ENCODE measurements at regions not wholly inside any gene's neighbourhood (a gene's known extent, or its start where the extent isn't known, plus 50 kb on each side); places are given as distances from the start of the nearest gene placed in this dataset.
"Not testable (repeated sequence)": the region's sequence is repeated elsewhere in the genome, so short reads cannot be mapped to it uniquely, and the experiment has no call there.

DNA sequence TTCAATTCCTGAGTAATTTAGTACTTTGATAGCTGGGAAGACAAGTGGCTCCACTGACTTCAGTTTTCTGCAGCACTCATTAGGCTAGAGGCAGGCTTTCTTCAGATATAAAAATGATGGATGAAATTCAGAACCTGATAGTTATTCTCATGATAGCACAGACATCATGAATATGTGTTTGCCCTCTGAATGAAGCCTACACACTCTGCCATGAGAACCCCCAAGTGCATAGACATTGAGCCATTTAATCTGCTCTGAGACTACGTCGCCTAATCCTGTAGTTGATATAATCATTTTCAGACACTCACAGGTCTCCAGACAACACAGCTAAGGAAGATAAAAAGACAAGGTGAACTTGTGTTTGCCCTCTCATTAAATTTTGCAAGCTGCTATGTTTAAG is 566.1 kb downstream of the AMY1C start:
- H3K4me3 ChIP-seq: no peak overlapping the region
- H3K27me3 ChIP-seq: no peaks in the 10 kb centered on the region
- H3K4me1 ChIP-seq (ENCODE audit: low read depth): peaks cover 6% of the 10 kb centered on the region
- no peak overlapping the region for H3K27ac ChIP-seq
- no peaks in the 10 kb centered on the region for H3K9me3 ChIP-seq (ENCODE audit: low read depth)
- DNase-seq (ENCODE audit: low read depth in 1 of 2, low spot score in 1 of 2): no peak
- TF ChIP-seq, protein P1, sequence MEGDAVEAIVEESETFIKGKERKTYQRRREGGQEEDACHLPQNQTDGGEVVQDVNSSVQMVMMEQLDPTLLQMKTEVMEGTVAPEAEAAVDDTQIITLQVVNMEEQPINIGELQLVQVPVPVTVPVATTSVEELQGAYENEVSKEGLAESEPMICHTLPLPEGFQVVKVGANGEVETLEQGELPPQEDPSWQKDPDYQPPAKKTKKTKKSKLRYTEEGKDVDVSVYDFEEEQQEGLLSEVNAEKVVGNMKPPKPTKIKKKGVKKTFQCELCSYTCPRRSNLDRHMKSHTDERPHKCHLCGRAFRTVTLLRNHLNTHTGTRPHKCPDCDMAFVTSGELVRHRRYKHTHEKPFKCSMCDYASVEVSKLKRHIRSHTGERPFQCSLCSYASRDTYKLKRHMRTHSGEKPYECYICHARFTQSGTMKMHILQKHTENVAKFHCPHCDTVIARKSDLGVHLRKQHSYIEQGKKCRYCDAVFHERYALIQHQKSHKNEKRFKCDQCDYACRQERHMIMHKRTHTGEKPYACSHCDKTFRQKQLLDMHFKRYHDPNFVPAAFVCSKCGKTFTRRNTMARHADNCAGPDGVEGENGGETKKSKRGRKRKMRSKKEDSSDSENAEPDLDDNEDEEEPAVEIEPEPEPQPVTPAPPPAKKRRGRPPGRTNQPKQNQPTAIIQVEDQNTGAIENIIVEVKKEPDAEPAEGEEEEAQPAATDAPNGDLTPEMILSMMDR (IDR thresholded peaks at IDR 0.05; ENCODE audit: low read depth, low read length): no peak
- H3K36me3 ChIP-seq: no peaks in the 10 kb centered on the region

DNA sequence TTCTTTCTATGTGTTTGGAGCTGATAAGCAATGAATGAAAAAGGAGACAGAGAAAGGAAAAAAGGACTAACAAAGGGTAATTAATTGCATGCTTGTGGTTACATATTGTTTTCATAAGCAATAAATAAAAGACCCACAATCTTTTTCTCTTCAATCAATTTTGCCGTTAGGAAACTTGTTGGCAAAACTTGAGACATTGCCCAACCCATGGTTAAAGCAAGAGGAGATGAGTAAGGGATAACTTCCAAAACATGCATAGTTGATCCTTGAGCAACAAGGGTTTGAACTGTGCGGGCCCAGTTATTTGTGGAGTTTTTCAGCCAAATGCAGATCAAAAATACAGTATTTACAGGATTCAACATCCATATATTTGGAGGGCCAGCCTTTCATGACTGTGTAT is 572.4 kb downstream of the AMY1C start:
- TF ChIP-seq, protein P1 (IDR thresholded peaks at IDR 0.05; ENCODE audit: low read depth, low read length): no peak
- no peaks in the 10 kb centered on the region for H3K4me1 ChIP-seq (ENCODE audit: low read depth)
- H3K4me3 ChIP-seq: no peak overlapping the region
- no peaks in the 10 kb centered on the region for H3K27me3 ChIP-seq
- no peak for DNase-seq (ENCODE audit: low read depth in 1 of 2, low spot score in 1 of 2)
- no peaks in the 10 kb centered on the region for H3K36me3 ChIP-seq
- H3K9me3 ChIP-seq (ENCODE audit: low read depth): no peaks in the 10 kb centered on the region
- H3K27ac ChIP-seq: no peak overlapping the region

DNA sequence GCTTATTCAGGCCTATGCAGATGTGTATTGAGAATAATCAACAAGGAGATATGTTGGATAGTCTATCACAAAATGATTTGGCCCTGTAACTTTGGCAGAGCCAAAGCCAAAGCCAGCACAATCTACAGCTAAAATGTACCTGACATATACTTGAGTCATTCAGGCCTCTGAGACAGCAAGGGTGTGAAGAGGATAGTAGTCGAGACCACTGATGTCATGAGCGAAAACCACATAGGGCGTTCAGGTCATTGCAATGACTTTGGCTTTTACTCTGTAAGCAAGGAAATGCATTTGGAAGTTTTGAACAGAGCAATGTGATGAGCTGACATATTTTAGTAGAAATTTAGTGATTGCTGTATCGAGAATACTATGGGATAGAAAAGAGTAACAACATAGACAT is 579.6 kb downstream of the AMY1C start:
- Histone ChIP-seq H3K9me3 (ENCODE audit: low read depth) (no peaks in the 10 kb centered on the region), H3K4me1 (ENCODE audit: low read depth) (no peaks in the 10 kb centered on the region), H3K36me3 (no peaks in the 10 kb centered on the region), H3K27ac (no peak overlapping the region), H3K4me3 (no peak overlapping the region), H3K27me3 (no peaks in the 10 kb centered on the region)
- TF ChIP-seq, protein P1 (IDR thresholded peaks at IDR 0.05; ENCODE audit: low read depth, low read length): no peak
- DNase-seq (ENCODE audit: low read depth in 1 of 2, low spot score in 1 of 2): no peak

DNA sequence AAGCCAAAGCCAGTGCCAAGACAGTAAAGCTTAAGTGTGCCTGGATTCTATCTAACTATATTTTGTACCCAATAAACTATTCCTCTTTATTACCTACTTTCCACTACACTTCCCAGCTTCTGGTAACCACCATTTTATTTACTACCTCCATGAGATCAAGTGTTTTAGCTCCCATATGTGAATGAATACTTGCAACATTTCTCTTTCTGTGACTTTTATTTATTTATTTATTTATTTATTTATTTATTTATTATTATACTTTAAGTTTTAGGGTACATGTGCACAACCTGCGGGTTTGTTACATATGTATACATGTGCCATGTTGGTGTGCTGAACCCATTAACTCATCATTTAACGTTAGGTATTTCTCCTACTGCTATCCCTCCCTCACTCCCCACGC is 582.1 kb downstream of the AMY1C start:
- Histone ChIP-seq H3K4me3 (no peak overlapping the region), H3K27me3 (no peaks in the 10 kb centered on the region), H3K36me3 (no peaks in the 10 kb centered on the region), H3K27ac (no peak overlapping the region), H3K4me1 (ENCODE audit: low read depth) (no peaks in the 10 kb centered on the region), H3K9me3 (ENCODE audit: low read depth) (no peaks in the 10 kb centered on the region)
- no peak for DNase-seq (ENCODE audit: low read depth in 1 of 2, low spot score in 1 of 2)
- TF ChIP-seq, protein P1 (IDR thresholded peaks at IDR 0.05; ENCODE audit: low read depth, low read length): no peak

DNA sequence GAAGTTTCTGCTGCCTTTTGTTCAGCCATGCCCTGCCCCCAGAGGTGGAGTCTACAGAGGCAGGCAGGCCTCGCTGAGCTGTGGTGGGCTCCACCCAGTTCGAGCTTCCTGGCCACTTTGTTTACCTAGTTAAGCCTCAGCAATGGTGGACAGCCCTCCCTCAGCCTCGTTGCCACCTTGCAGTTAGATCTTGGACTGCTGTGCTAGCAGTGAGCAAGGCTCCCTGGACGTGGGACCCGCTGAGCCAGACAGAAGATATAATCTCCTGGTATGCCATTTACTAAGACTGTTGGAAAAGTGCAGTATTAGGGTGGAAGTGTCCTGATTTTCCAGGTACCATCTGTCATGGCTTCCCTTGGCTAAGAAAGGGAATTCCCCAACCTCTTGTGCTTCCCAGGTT is 588.2 kb downstream of the AMY1C start:
- not testable (repeated sequence) for H3K36me3 ChIP-seq; H3K27ac ChIP-seq; H3K9me3 ChIP-seq (ENCODE audit: low read depth); H3K27me3 ChIP-seq; H3K4me3 ChIP-seq; H3K4me1 ChIP-seq (ENCODE audit: low read depth); DNase-seq (ENCODE audit: low read depth in 1 of 2, low spot score in 1 of 2)

DNA sequence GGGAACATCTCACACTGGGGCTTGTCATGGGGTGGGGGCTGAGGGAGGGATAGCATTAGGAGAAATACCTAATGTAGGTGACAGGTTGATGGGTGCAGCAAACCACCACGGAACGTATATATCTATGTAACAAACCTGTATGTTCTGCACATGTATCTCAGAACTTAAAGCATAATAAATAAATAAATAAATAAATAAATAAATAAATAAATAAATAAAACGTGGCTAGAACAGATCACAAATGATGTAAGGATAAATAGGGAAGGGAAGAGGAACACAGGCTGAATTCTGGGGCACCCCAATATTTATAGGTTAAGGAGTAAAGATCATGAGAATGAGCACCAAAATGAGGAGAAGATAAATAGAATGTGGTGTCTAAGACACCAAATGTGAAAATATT is 592.2 kb downstream of the AMY1C start:
- Histone ChIP-seq H3K4me1 (ENCODE audit: low read depth) (no peaks in the 10 kb centered on the region), H3K36me3 (no peaks in the 10 kb centered on the region), H3K27me3 (no peaks in the 10 kb centered on the region), H3K27ac (no peak overlapping the region), H3K4me3 (no peak overlapping the region), H3K9me3 (ENCODE audit: low read depth) (no peaks in the 10 kb centered on the region)
- no peak for DNase-seq (ENCODE audit: low read depth in 1 of 2, low spot score in 1 of 2)
- TF ChIP-seq, protein P1 (IDR thresholded peaks at IDR 0.05; ENCODE audit: low read depth, low read length): no peak

Data from cardiac muscle cell (in vitro differentiated cells and primary cell).